ENCODE measurements at regions not wholly inside any gene's neighbourhood (a gene's known extent, or its start where the extent isn't known, plus 50 kb on each side); places are given as distances from the start of the nearest gene placed in this dataset.
"Not testable (repeated sequence)": the region's sequence is repeated elsewhere in the genome, so short reads cannot be mapped to it uniquely, and the experiment has no call there.

- DNase-seq, result no peak
These were observed 227.0 kb upstream of the RASGEF1B start for GRCh38 chr4:81698538-81699296.

GRCh38 chr4:81694176-81694913 lies 222.6 kb upstream of the RASGEF1B start:
- no peak for DNase-seq

- no peak for DNase-seq
These were observed 219.2 kb upstream of the RASGEF1B start for GRCh38 chr4:81690871-81691270.

- no peak for DNase-seq
These were observed 216.4 kb upstream of the RASGEF1B start for GRCh38 chr4:81688085-81688484.

GRCh38 chr4:81687471-81687870 lies 215.8 kb upstream of the RASGEF1B start:
- no peak for DNase-seq

- DNase-seq, result no peak
These were observed 213.4 kb upstream of the RASGEF1B start for GRCh38 chr4:81685104-81685503.

GRCh38 chr4:81684352-81684751 lies 212.6 kb upstream of the RASGEF1B start:
- DNase-seq, result no peak

- no peak for DNase-seq
These were observed 210.8 kb upstream of the RASGEF1B start for GRCh38 chr4:81682492-81682891.

GRCh38 chr4:81679315-81679714 lies 207.6 kb upstream of the RASGEF1B start:
- no peak for DNase-seq

GRCh38 chr4:81678801-81679200 lies 207.1 kb upstream of the RASGEF1B start:
- DNase-seq, result no peak

GRCh38 chr4:81676537-81676936 lies 204.8 kb upstream of the RASGEF1B start:
- DNase-seq, result no peak

GRCh38 chr4:81675791-81676393 lies 204.2 kb upstream of the RASGEF1B start:
- no peak for DNase-seq

GRCh38 chr4:81673961-81674360 lies 202.3 kb upstream of the RASGEF1B start:
- DNase-seq, result no peak

- DNase-seq, result not testable (repeated sequence)
These were observed 196.6 kb upstream of the RASGEF1B start for GRCh38 chr4:81668328-81668727.

GRCh38 chr4:81667539-81667938 lies 195.8 kb upstream of the RASGEF1B start:
- DNase-seq, result no peak

- no peak for DNase-seq
These were observed 194.8 kb upstream of the RASGEF1B start for GRCh38 chr4:81666491-81666890.

- DNase-seq, result no peak
These were observed 193.9 kb upstream of the RASGEF1B start for GRCh38 chr4:81665649-81666048.

- no peak for DNase-seq
These were observed 193.3 kb upstream of the RASGEF1B start for GRCh38 chr4:81665045-81665444.

GRCh38 chr4:81664079-81664478 lies 192.4 kb upstream of the RASGEF1B start:
- DNase-seq, result no peak

GRCh38 chr4:81663368-81663767 lies 191.7 kb upstream of the RASGEF1B start:
- DNase-seq, result no peak

GRCh38 chr4:81659051-81659450 lies 187.3 kb upstream of the RASGEF1B start:
- no peak for DNase-seq

GRCh38 chr4:81652069-81652478 lies 180.4 kb upstream of the RASGEF1B start:
- DNase-seq, result no peak

GRCh38 chr4:81651243-81651899 lies 179.7 kb upstream of the RASGEF1B start:
- DNase-seq, result no peak
